Gastroesophageal sphincter (tissue), 3 donors: ENCODE measurements at regions not wholly inside any gene's neighbourhood (a gene's known extent, or its start where the extent isn't known, plus 50 kb on each side); places are given as distances from the start of the nearest gene placed in this dataset.

Experiments used
- EP300 ChIP-seq: sonication (generic); formaldehyde crosslinking; IDR thresholded peaks from one replicate; pipeline ENCODE4 v1.6.1; 2017; ENCODE audit warnings: antibody characterized with exemption, mild to moderate bottlenecking
- POLR2A ChIP-seq, 2 donors: fragments of 450-650 bp; IDR thresholded peaks; one replicate each; pipeline ENCODE4 v1.6.1; 2017; ENCODE audit warnings: antibody characterized with exemption in 2 of 2, mild to moderate bottlenecking in 2 of 2, moderate library complexity in 1 of 2
- TF ChIP-seq, protein P1 (sequence below), 4 experiments: fragments of 200-600 bp in 2 of 4; fragments of 450-650 bp in 2 of 4; sonication (generic) in 1 of 4; IDR thresholded peaks; one replicate each; pipeline ENCODE4 v1.5.1; 2017 to 2019; ENCODE audit warnings: antibody characterized with exemption in 4 of 4, mild to moderate bottlenecking in 2 of 4, moderate library complexity in 2 of 4

DNA sequence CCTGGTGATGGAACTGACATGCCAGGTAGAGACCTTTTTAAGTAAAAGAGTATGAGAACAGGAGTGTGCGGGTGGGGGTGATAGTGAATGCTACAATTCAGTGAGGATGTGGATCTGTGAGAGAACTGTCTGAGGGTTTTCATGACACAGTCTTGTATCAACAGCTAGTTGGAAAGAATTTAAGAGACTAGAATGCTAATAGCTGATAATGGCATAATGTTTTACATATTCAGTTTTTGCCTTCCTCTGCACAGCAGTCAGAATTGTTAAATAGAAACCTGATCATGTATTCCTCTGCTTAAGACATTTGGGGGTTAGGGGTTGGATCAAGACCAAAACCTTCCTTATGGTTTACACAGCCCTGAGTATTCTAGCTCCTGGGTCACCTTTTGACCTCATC is 152.8 kb upstream of the ZRANB2 start:
- TF ChIP-seq, protein P1, sequence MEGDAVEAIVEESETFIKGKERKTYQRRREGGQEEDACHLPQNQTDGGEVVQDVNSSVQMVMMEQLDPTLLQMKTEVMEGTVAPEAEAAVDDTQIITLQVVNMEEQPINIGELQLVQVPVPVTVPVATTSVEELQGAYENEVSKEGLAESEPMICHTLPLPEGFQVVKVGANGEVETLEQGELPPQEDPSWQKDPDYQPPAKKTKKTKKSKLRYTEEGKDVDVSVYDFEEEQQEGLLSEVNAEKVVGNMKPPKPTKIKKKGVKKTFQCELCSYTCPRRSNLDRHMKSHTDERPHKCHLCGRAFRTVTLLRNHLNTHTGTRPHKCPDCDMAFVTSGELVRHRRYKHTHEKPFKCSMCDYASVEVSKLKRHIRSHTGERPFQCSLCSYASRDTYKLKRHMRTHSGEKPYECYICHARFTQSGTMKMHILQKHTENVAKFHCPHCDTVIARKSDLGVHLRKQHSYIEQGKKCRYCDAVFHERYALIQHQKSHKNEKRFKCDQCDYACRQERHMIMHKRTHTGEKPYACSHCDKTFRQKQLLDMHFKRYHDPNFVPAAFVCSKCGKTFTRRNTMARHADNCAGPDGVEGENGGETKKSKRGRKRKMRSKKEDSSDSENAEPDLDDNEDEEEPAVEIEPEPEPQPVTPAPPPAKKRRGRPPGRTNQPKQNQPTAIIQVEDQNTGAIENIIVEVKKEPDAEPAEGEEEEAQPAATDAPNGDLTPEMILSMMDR (IDR thresholded peaks at IDR 0.05), result no peak
- TF ChIP-seq EP300 (no peak), POLR2A (IDR thresholded peaks at IDR 0.05) (no peak)
